SK-N-SH (cell line): ENCODE measurements at regions not wholly inside any gene's neighbourhood (a gene's known extent, or its start where the extent isn't known, plus 50 kb on each side); places are given as distances from the start of the nearest gene placed in this dataset.

Source experiments
- CTCF ChIA-PET: fragments of 300-600, 350-600 bp; formaldehyde crosslinking; extraction: SDS; loops from one replicate; lab custom pipeline; 2021; lab: Yijun Ruan, JAX
- POLR2A ChIA-PET: fragments of 350-600 bp; sonication (Branson Sonifier 250); formaldehyde crosslinking; extraction: SDS; loops from one replicate; lab custom pipeline; 2020; ENCODE audit warnings: antibody characterized with exemption, inconsistent platforms; lab: Yijun Ruan, JAX
- DNase-seq: peaks from one replicate; pipeline ENCODE4 v3.0.0; 2012
- H2AFZ ChIP-seq: fragments of 200-600 bp; sonication (generic); 2 replicates; pipeline ENCODE4 v1.8.1; 2016; ENCODE audit warnings: antibody characterized with exemption, mild to moderate bottlenecking, low read depth
- H3F3A ChIP-seq: fragments of 200-600 bp; sonication (generic); replicated peaks from 2 replicates; pipeline ENCODE3; 2016; ENCODE audit warnings: antibody characterized with exemption, mild to moderate bottlenecking; ENCODE audit not compliant: insufficient read depth
- H3K27ac ChIP-seq, 2 experiments: fragments of 200-500 bp in 1 of 2; fragments of 200-600 bp in 1 of 2; sonication (Bioruptor generic) in 1 of 2; sonication (generic), shearing (Covaris generic) in 1 of 2; 2 replicates each; pipeline versions ENCODE4 v1.5.1 to v1.6.1; 2014 to 2016; ENCODE audit warnings: low read depth in 2 of 2, inconsistent platforms in 1 of 2, low read length in 1 of 2, mild to moderate bottlenecking in 1 of 2, mixed read lengths in 1 of 2
- H3K27me3 ChIP-seq: fragments of 200-600 bp; sonication (generic), shearing (Covaris generic); 2 replicates; pipeline ENCODE4 v1.6.1; 2016; ENCODE audit warnings: mixed run types; ENCODE audit not compliant: insufficient read depth
- H3K36me3 ChIP-seq, 2 experiments: fragments of 200-500 bp in 1 of 2; fragments of 200-600 bp in 1 of 2; sonication (Bioruptor generic) in 1 of 2; sonication (generic) in 1 of 2; replicated peaks in 1 of 2; 2 replicates each; pipeline versions ENCODE3 to v1.5.1; 2014 to 2016; ENCODE audit warnings: low read length in 1 of 2, mild to moderate bottlenecking in 1 of 2; ENCODE audit not compliant: insufficient read depth in 2 of 2, control insufficient read depth in 1 of 2
- H3K4me1 ChIP-seq, 2 experiments: fragments of 200-500 bp in 1 of 2; fragments of 200-600 bp in 1 of 2; sonication (Bioruptor generic) in 1 of 2; sonication (generic), shearing (Covaris generic) in 1 of 2; 2 replicates each; pipeline versions ENCODE4 v1.5.1 to v1.6.1; 2014 to 2016; ENCODE audit warnings: low read depth in 1 of 2, low read length in 1 of 2, mixed run types in 1 of 2; ENCODE audit not compliant: insufficient read depth in 2 of 2, control insufficient read depth in 1 of 2
- H3K4me2 ChIP-seq: fragments of 200-600 bp; sonication (generic), shearing (Covaris generic); 2 replicates; pipeline ENCODE4 v1.6.1; 2017; ENCODE audit warnings: mixed run types
- H3K4me3 ChIP-seq, 2 experiments: fragments of 200-500 bp in 1 of 2; fragments of 200-600 bp in 1 of 2; sonication (Bioruptor generic) in 1 of 2; sonication (generic), shearing (Covaris generic) in 1 of 2; 2 replicates each; pipeline versions ENCODE4 v1.5.1 to v1.8.1; 2014 to 2016; ENCODE audit warnings: low read depth in 2 of 2, inconsistent platforms in 1 of 2, low read length in 1 of 2, mild to moderate bottlenecking in 1 of 2, mixed read lengths in 1 of 2, moderate library complexity in 1 of 2
- H3K79me2 ChIP-seq: fragments of 200-600 bp; sonication (generic); 2 replicates; pipeline ENCODE4 v1.8.1; 2017; ENCODE audit warnings: mild to moderate bottlenecking; ENCODE audit not compliant: insufficient read depth
- H3K9ac ChIP-seq: fragments of 200-600 bp; sonication (generic); 2 replicates; pipeline ENCODE4 v1.6.1; 2017; ENCODE audit warnings: mixed run types
- H3K9me2 ChIP-seq: fragments of 200-600 bp; sonication (generic); 2 replicates; pipeline ENCODE4 v1.6.1; 2017; ENCODE audit warnings: mixed run types
- H3K9me3 ChIP-seq: fragments of 200-600 bp; sonication (generic); 2 replicates; pipeline ENCODE4 v1.6.1; 2017; ENCODE audit warnings: mixed run types, mild to moderate bottlenecking, moderate library complexity
- H4K20me1 ChIP-seq: fragments of 200-600 bp; sonication (generic); 2 replicates; pipeline ENCODE4 v1.6.1; 2017; ENCODE audit warnings: mild to moderate bottlenecking, mixed run types; ENCODE audit not compliant: insufficient read depth
- EZH2phosphoT487 ChIP-seq: fragments of 200-600 bp; sonication (generic); IDR thresholded peaks from 2 replicates; pipeline ENCODE4 v1.6.1; 2017; ENCODE audit warnings: low read depth, mixed run types, mild to moderate bottlenecking, antibody characterized with exemption, moderate library complexity, borderline replicate concordance
- FOXM1 ChIP-seq: IDR thresholded peaks from 2 replicates; pipeline ENCODE4 v1.4.0; 2012; ENCODE audit warnings: low read depth, mild to moderate bottlenecking
- JUND ChIP-seq: IDR thresholded peaks from 2 replicates; pipeline ENCODE4 v1.4.0; 2012
- MAX ChIP-seq: IDR thresholded peaks from 2 replicates; pipeline ENCODE4 v1.4.0; 2012; ENCODE audit warnings: low read depth
- NFIC ChIP-seq: IDR thresholded peaks from 2 replicates; pipeline ENCODE4 v1.4.0; 2012; ENCODE audit warnings: borderline replicate concordance
- NRF1 ChIP-seq: IDR thresholded peaks from 2 replicates; pipeline ENCODE4 v1.6.1; 2012; ENCODE audit warnings: low read depth, mild to moderate bottlenecking, low read length
- RAD21 ChIP-seq: IDR thresholded peaks from 2 replicates; pipeline ENCODE4 v1.6.1; 2012; ENCODE audit warnings: mild to moderate bottlenecking, low read length
- REST ChIP-seq: IDR thresholded peaks from 2 replicates; pipeline ENCODE4 v1.6.1; 2012; ENCODE audit warnings: mild to moderate bottlenecking, low read depth, low read length, moderate library complexity
- RFX5 ChIP-seq: IDR thresholded peaks from 2 replicates; pipeline ENCODE4 v1.6.1; 2012; ENCODE audit warnings: mild to moderate bottlenecking, improper control_type of control experiment, low read length
- SIN3A ChIP-seq: IDR thresholded peaks from 2 replicates; pipeline ENCODE4 v1.6.1; 2012; ENCODE audit warnings: low read depth, mild to moderate bottlenecking, low read length, moderate library complexity, borderline replicate concordance
- SMC3 ChIP-seq: IDR thresholded peaks from 2 replicates; pipeline ENCODE4 v1.6.1; 2012; ENCODE audit warnings: low read depth, low read length, improper control_type of control experiment
- TAF1 ChIP-seq: IDR thresholded peaks from 2 replicates; pipeline ENCODE4 v1.6.1; 2012; ENCODE audit warnings: low read depth, mild to moderate bottlenecking, low read length, moderate library complexity, borderline replicate concordance
- TCF12 ChIP-seq: IDR thresholded peaks from 2 replicates; pipeline ENCODE4 v1.4.0; 2012
- ZBTB33 ChIP-seq: IDR thresholded peaks from 2 replicates; pipeline ENCODE4 v1.4.0; 2012; ENCODE audit warnings: low read depth, borderline replicate concordance
- WGBS: methylation state at CpG from one replicate; pipeline ENCODE4 v1.1.6; 2017; ENCODE audit warnings: low lambda C conversion rate; 5-methylcytosine and 5-hydroxymethylcytosine counted together
- TF ChIP-seq, protein P1 (sequence below): fragments of 150-350 bp; IDR thresholded peaks from 2 replicates; pipeline ENCODE4 v1.6.1; 2017; ENCODE audit warnings: antibody characterized with exemption, low read length, low read depth, borderline replicate concordance

DNA sequence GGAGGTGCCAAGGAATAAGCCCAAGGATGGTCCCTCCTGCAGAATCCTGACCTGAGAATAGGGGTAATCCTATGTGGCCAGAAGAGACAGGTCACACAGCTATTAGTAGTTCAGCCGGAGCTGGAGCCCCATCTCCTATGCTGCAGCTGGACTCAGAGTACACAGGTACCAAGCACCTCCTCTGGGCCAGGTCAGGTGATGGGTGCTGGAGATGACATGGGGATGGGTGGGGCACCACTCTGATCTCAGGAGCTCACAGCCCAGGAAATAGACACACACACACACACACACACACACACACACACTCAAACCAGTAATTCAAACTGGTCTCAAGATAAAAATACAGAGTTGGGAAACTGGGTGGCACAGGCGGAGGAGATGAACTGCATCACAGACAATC lies 54.2 kb upstream of the SSBP3 start:
- POLR2A ChIA-PET: no interaction called here
- 100% methylated on average over 1 of the region's 2 CpGs for WGBS
- Histone ChIP-seq H3K9me3 (no peaks in the 10 kb centered on the region), H3K27me3 (no peaks in the 10 kb centered on the region), H3K27ac (no peak overlapping the region), H4K20me1 (no peaks in the 10 kb centered on the region), H3F3A (no peaks in the 10 kb centered on the region), H3K4me3 (no peak overlapping the region), H3K36me3 (no peaks in the 10 kb centered on the region), H3K4me2 (no peak overlapping the region), H3K9ac (no peak overlapping the region), H2AFZ (no peak overlapping the region), H3K79me2 (no peaks in the 10 kb centered on the region), H3K9me2 (no peaks in the 10 kb centered on the region), H3K4me1 (peaks cover 0 to 20% of the 10 kb centered on the region in 2 experiments; a peak in 1 of 4 replicates)
- CTCF ChIA-PET: interaction anchor here (1.7 kb wide), 1 partner anchor 15 kb away, joined by 4 read pairs; no protein-coding TSS in a partner anchor
- no peak for DNase-seq
- TF ChIP-seq SMC3: no peak
- TF ChIP-seq ZBTB33: no peak
- TF ChIP-seq RFX5: no peak
- no peak for TF ChIP-seq TCF12
- TF ChIP-seq, protein P1, sequence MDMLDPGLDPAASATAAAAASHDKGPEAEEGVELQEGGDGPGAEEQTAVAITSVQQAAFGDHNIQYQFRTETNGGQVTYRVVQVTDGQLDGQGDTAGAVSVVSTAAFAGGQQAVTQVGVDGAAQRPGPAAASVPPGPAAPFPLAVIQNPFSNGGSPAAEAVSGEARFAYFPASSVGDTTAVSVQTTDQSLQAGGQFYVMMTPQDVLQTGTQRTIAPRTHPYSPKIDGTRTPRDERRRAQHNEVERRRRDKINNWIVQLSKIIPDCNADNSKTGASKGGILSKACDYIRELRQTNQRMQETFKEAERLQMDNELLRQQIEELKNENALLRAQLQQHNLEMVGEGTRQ: no peak
- no peak for TF ChIP-seq FOXM1
- no peak for TF ChIP-seq EZH2phosphoT487
- no peak for TF ChIP-seq JUND
- TF ChIP-seq REST: no peak
- no peak for TF ChIP-seq SIN3A

DNA sequence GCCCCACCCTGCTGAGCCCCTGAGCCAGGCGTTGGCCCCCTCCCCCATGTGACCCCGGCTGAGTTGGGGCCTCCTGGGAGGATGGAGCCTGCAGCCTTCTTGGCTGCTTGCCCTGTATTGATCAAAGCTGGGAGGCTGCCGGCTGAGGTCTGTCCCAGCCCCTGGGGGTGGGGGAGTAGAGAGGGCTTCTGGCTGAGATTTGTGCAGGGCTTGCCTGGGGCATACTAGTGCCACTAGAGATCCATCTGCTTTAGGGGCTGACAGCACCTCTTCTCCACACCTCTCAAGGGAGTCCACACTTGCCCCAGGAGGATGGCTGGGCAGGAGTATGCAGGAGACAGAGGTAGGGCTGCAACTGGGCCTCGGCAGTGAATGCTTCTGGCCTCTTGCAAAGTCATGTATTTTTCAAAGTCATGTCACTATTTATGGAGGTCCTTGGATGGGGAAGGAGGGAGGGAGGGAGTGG lies 53.6 kb upstream of the SSBP3 start:
- CTCF ChIA-PET: interaction anchor here (1.2 to 1.7 kb wide), 2 partner anchors 16 to 28 kb away, joined by 3 to 4 read pairs; no protein-coding TSS in a partner anchor
- H3K9me3 ChIP-seq: no peaks in the 10 kb centered on the region
- H3K9me2 ChIP-seq: no peaks in the 10 kb centered on the region
- H3K9ac ChIP-seq: no peak overlapping the region
- no peak overlapping the region for H3K4me3 ChIP-seq
- no peaks in the 10 kb centered on the region for H3F3A ChIP-seq
- POLR2A ChIA-PET: no interaction called here
- no peak overlapping the region for H2AFZ ChIP-seq
- no peaks in the 10 kb centered on the region for H3K36me3 ChIP-seq
- H3K4me1 ChIP-seq: peaks cover 0 to 17% of the 10 kb centered on the region in 2 experiments; a peak in 1 of 4 replicates
- no peak overlapping the region for H3K27ac ChIP-seq
- DNase-seq: peak; percentile 56
- no peaks in the 10 kb centered on the region for H3K27me3 ChIP-seq
- no peak overlapping the region for H3K4me2 ChIP-seq
- H4K20me1 ChIP-seq: no peaks in the 10 kb centered on the region
- WGBS: 41% methylated on average over 3 of the region's 4 CpGs
- H3K79me2 ChIP-seq: no peaks in the 10 kb centered on the region
- no peak for TF ChIP-seq RAD21
- TF ChIP-seq TAF1: no peak
- no peak for TF ChIP-seq MAX
- TF ChIP-seq NRF1: no peak
- no peak for TF ChIP-seq NFIC
- no peak for TF ChIP-seq FOXM1
- no peak for TF ChIP-seq TCF12
